NCI-H510A treated with DMSO at 0.1 percent for 48 hours (cell line): ENCODE measurements at regions not wholly inside any gene's neighbourhood (a gene's known extent, or its start where the extent isn't known, plus 50 kb on each side); places are given as distances from the start of the nearest gene placed in this dataset.
"Not testable (repeated sequence)": the region's sequence is repeated elsewhere in the genome, so short reads cannot be mapped to it uniquely, and the experiment has no call there.

Experiments used
- DNase-seq: peaks from one replicate; lab custom pipeline; 2025; lab: John Stamatoyannopoulos, UW

GRCh38 chr7:145919712-145920111 is 196.9 kb upstream of the CNTNAP2 start:
- DNase-seq: no peak

DNA sequence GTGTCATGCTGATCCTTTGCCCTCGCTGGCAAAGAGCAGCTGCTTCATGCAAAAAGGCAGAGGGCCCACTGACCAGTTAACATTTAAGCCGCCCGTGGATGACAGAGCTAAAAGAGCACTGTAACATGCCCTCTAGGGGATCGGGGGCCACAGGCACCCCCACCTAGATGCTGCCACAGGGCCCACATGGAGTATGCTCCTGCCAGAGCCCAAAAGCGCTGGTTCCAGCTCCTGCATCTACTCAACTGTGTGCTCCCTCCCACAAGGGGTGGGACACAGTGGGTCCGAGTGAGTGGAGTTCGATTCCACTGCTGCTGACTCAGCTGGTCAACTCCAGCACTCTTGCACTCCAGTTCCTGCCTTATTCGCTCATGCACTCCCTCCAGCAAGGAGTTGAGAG is 199.8 kb upstream of the CNTNAP2 start:
- no peak for DNase-seq

- DNase-seq: no peak
These were observed 200.9 kb upstream of the CNTNAP2 start for GRCh38 chr7:145915679-145916078.

DNA sequence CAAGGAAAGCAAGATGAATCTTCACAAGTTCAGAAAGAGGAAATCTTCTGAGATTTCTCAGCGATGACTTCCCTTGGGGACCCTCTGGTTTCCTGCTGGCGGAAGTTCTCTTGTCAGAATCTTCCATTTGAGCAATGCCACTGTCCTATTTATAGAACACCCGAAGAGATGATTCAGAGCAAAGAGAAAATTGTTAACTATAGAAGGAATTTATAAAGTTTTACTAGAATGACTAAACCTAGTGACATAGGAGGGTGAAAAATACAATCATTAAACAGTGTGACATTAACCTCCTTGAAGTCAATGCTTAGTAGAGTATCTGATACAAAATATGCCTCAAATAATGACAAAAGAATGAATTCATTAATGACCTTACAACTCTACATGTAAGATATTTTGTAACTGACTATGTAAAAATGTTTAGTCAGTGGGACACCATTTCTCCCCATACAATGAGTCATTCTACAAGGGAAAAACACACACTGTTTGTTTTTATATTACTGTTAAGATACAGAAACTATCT is 206.5 kb upstream of the CNTNAP2 start:
- no peak for DNase-seq

DNA sequence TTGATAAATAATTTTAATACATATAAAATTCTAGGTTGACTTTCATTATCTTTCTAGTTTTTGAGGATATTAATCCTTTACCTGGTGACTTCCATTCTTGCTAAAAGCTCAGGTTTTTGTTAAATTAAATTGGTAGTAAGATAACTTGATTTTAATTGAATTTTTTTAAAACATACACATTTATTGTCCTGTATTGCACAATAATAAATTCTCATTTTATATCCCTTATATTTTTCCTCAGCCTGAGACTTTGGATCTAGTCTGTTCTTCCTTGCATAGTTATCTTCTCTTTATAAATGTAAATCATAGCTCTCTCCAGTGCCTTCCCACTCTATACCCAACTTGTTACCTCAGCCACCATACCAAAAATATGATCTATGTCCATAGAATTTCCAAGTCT is 212.9 kb upstream of the CNTNAP2 start:
- DNase-seq: no peak

DNA sequence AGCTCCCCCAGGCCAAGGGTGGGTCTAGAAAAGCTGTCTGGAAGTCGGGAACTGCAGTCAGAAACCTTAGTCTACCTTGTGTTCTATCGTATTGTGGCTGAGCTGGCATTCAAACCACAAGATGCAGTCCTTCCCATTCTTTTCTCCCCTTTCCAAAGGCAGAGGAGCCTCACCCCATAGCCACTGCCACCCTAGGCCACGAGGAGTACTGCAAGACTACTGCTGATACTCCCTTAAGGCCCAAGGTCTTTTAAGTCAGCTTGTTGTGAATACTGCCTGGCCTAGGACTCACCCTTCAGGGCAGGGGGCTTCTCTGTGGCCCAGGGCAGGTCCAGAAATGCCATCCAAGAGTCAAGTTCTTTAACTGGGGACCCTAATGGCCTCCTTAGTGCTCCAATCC is 214.5 kb upstream of the CNTNAP2 start:
- no peak for DNase-seq

DNA sequence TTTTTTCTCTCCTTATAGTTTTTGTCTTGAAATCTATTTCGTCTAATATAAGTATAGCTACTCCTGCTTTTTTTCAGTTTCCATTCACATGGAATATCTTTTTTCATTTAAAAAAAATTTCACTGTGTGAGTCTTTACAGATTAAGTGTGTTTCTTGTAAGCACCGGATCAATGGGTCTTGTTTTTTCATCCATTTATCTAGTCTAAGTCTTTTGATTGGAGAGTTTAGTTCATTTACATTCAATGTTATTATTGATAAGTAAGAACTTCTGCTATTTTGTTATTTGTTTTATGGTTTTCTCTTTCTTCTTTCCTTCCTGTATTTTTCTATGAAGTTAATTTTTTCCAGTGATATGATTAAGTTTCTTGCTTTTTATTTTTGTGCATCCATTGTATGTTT is 216.7 kb upstream of the CNTNAP2 start:
- no peak for DNase-seq

DNA sequence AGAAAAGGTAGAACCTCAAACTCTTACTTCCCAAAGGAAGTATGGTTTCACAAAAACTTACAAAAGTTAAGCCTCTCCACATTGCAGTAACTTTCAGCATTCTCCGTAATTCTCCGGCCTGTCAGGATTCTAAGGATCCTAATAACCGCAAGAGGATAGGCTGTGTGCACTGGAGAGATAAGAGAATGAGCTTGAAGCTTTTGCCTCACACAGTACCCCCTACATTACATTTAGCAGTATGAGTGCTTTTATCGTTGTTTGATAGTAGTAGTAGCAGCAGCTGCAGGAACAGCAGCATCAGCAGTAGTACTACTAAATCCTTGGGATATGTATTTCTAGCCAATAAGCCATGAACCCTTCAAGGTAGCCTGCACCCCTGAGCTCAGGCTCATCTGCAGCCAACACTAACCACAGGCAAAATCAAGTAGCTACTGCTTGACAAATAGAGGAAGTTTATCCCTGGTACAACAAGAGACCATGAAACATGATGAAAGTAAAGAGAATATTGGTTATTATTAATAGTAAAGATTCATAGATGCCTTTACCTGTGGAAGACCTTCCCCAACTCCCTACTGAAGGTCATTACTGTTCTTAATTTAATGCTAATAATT is 222.6 kb upstream of the CNTNAP2 start:
- no peak for DNase-seq

- peak; percentile 71 for DNase-seq
These were observed 231.7 kb upstream of the CNTNAP2 start for GRCh38 chr7:145884716-145885514.

GRCh38 chr7:145876376-145876775 is 240.2 kb upstream of the CNTNAP2 start:
- no peak for DNase-seq

DNA sequence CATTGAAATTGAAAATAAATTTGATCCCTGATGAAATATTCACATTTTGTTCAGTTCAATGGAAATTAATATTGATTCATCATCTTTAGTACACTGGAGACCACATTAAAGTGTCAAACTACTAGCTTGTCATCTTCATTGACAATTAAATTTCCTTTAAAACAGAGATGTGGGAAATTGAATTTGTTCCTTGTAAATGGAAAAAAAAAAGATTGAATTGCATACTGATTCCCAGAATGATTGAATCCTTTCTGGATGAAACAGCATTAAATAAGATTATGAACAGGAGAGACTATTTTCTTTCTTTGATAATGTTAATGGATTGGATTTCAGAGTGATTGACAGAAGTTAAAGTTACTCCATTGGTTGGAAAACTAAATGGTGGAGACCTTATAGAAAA is 241.3 kb upstream of the CNTNAP2 start:
- DNase-seq: no peak

- no peak for DNase-seq
These were observed 247.7 kb upstream of the CNTNAP2 start for GRCh38 chr7:145868935-145869334.

DNA sequence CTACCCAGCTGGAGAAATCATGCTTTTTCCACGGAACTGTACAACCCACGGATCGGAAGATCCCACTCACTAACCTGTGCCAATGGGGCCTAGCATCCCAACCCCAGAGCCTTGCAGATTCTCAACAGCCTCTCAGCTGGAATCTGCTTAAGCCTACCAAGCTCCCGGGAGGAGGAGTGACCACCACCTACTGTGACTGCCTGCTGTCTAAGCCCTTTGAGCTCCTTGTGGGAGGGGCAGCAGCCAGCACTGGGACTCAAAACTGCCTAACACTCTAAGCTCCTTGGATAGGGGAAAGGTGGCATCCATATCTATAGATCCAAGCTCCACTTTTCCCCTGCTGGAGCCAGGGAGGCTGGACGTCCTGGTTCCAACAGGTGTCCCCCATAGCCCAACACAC is 254.4 kb upstream of the CNTNAP2 start:
- DNase-seq: no peak

DNA sequence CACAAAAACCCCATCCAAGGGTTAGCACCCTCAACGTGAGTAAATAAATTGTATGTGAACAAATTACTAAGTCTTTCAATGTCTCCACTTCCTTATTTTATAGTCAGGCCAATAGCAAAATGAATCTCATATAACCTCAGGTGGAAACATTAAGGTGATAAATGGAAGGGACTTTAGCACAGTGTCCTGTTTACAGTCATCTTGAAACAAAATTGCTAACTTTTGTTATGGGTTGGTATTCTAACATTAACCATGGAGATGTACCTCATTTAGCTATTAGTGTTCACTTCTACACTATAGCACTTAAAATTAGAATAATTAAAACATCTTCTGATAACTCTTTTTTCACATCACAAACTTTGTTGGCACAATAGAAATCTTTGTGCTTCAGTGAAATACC is 255.8 kb upstream of the CNTNAP2 start:
- DNase-seq: no peak

DNA sequence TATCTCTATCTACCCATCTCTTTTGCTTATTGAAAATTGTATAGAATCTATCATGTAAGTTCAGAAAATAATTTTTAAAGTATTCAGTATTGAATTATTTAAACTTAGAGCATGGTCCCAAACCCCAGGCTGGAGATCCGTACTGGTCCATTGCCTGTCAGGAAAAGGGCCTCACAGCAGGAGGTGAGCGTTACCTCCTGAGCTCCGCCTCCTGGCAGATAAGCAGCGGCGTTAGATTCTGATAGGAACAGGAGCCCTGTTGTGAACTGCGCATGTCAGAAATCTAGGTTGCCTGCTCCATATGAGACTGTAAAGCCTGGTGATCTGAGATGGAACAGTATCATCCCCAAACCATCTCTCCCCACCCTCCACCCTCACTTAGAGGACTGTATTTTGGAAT is 266.0 kb upstream of the CNTNAP2 start:
- DNase-seq: no peak

- no peak for DNase-seq
These were observed 267.9 kb upstream of the CNTNAP2 start for GRCh38 chr7:145848691-145849090.

DNA sequence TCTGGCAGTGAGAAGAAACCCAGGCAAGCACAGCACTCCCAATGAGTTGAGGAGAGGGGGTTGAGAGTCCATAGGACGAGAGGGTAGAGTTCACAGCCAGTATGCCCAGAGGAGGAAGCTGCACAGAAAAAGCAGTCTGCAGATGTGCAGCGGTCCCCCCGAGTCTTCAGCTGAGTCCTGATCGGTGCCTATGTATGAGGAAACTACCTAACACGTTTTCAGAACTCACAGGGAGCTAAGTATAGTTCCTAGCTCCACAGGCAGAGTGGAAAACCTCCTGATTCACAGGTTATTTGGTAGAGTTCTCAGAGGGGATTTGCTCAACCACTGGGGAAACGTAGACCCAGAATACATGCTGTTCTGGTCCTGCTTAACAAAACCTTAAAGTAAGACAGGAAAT is 271.3 kb upstream of the CNTNAP2 start:
- no peak for DNase-seq

GRCh38 chr7:145839814-145840213 is 276.8 kb upstream of the CNTNAP2 start:
- no peak for DNase-seq

DNA sequence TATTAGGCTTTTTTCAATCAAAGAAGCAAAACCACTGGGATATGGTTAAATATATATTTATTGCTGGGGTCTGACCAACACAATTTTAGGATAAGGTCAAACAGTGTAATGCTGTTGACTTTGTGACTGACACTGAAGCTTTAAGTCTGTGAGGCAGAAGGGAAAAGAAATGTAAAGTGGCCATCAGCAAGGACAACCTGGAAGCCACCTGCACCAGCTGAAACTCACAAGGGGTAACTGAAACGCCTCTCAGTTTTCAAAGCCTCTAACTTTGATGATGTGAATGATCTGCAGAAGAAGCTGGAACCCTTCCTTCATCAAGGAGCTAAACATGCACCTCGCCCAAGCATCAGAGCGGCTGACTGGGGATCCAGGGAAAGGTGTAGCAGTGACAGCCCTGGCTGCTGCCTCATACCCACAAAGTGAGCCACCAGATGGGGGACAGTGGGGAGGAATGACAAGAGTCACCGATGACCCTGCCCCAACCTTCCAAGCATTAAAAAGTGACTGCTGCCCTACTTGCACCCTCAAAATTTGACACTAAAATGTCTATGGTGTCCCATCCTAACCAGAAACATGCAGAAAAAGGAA is 284.9 kb upstream of the CNTNAP2 start:
- DNase-seq: no peak

DNA sequence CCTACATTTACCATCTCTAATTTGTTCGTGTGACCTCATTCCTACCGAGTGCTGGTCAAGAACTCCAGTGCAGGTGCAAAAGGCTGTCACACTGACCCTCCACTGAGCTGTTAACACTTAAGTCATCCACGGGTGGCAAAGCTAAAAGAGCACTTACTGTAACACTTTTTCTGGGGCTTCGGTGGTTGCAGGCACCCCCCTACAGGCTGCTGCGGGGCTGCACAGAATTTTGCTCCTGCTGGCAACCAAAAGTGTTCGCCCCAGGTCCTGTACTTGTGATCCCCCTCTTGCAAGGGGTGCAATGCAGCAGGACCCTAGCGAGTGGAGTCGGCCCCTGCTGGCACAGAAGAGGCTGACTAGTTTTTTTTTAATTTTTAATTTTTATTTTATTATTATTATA is 298.9 kb upstream of the CNTNAP2 start:
- DNase-seq: no peak

GRCh38 chr7:145812218-145812617 is 304.4 kb upstream of the CNTNAP2 start:
- DNase-seq: no peak

GRCh38 chr7:145805496-145805895 is 311.1 kb upstream of the CNTNAP2 start:
- not testable (repeated sequence) for DNase-seq

DNA sequence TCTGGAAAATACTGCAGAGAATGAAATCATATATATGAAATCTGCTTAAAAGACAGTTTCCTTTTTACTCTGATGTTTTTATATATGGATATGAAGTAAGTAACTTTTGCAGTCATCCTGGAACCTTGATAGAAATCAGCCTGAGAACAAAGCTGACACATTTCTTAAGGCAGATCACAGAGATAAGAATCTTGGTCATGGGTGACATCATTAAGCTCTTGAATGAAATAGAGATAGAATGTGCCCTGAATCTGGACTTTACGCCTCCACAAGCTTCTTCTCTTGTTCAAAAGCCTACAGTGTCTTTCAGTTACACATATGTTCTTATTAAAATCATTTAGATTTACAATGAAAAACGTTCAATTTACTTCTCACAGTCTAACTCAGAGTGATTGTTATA is 319.1 kb upstream of the CNTNAP2 start:
- no peak for DNase-seq
